CD14-positive monocyte (primary cell): ENCODE measurements at regions not wholly inside any gene's neighbourhood (a gene's known extent, or its start where the extent isn't known, plus 50 kb on each side); places are given as distances from the start of the nearest gene placed in this dataset.

ENCODE experiments used
- DNase-seq, 3 donors: peaks; one replicate each; pipeline ENCODE4 v3.0.0-alpha.2; 2011 to 2022
- H2AFZ ChIP-seq: 2 replicates; pipeline ENCODE4 v1.6.0; 2012; ENCODE audit warnings: mild to moderate bottlenecking, low read depth, low read length, inconsistent platforms; ENCODE audit not compliant: insufficient read depth, poor library complexity, severe bottlenecking
- H3K27ac ChIP-seq, 2 donors: 1 replicate in 1 of 2; 2 replicates in 1 of 2; pipeline ENCODE4 v1.5.1; 2012 to 2013; ENCODE audit warnings: low read length in 2 of 2, control low read depth in 1 of 2, inconsistent platforms in 1 of 2, low read depth in 1 of 2, mild to moderate bottlenecking in 1 of 2
- H3K27me3 ChIP-seq, 2 donors: one replicate each; pipeline versions ENCODE4 v1.6.0 to v1.6.1; 2011 to 2013; ENCODE audit warnings: low read length in 2 of 2; ENCODE audit not compliant: control insufficient read depth in 2 of 2, insufficient read depth in 2 of 2
- H3K36me3 ChIP-seq, 2 donors: replicated peaks in 1 of 2; 1 replicate in 1 of 2; 2 replicates in 1 of 2; pipeline versions ENCODE4 v1.5.1 to v1.6.1; 2012 to 2013; ENCODE audit warnings: low read length in 2 of 2, control low read depth in 1 of 2, inconsistent platforms in 1 of 2, mild to moderate bottlenecking in 1 of 2; ENCODE audit not compliant: insufficient read depth in 2 of 2, control insufficient read depth in 1 of 2
- H3K4me1 ChIP-seq, 2 donors: 1 replicate in 1 of 2; 2 replicates in 1 of 2; pipeline versions ENCODE4 v1.5.1 to v1.6.1; 2012 to 2013; ENCODE audit warnings: low read length in 2 of 2, control low read depth in 1 of 2, inconsistent platforms in 1 of 2, mild to moderate bottlenecking in 1 of 2, moderate library complexity in 1 of 2; ENCODE audit not compliant: insufficient read depth in 2 of 2, control insufficient read depth in 1 of 2
- H3K4me2 ChIP-seq: replicated peaks from 2 replicates; pipeline ENCODE3; 2012; ENCODE audit warnings: low read length, moderate library complexity, mild to moderate bottlenecking; ENCODE audit not compliant: poor library complexity, severe bottlenecking; ENCODE audit errors: extremely low read depth
- H3K4me3 ChIP-seq, 3 experiments: fragments of 200-600 bp in 1 of 3; sonication (generic) in 1 of 3; replicated peaks in 1 of 3; 1 replicate in 2 of 3; 2 replicates in 1 of 3; pipeline ENCODE4 v1.5.1; 2011 to 2013; ENCODE audit warnings: low read length in 3 of 3, mild to moderate bottlenecking in 3 of 3, control low read depth in 2 of 3, low read depth in 2 of 3, inconsistent platforms in 1 of 3, moderate library complexity in 1 of 3
- H3K79me2 ChIP-seq: 2 replicates; pipeline ENCODE4 v1.6.0; 2012; ENCODE audit warnings: mild to moderate bottlenecking, control low read depth, inconsistent platforms, low read length, moderate library complexity; ENCODE audit not compliant: insufficient read depth
- H3K9ac ChIP-seq: 2 replicates; pipeline ENCODE4 v1.6.0; 2017; ENCODE audit warnings: low read length, mild to moderate bottlenecking; ENCODE audit not compliant: insufficient read depth, poor library complexity, severe bottlenecking
- H3K9me3 ChIP-seq, 2 donors: replicated peaks in 1 of 2; 1 replicate in 1 of 2; 2 replicates in 1 of 2; pipeline versions ENCODE4 v1.5.1 to v1.6.1; 2012 to 2013; ENCODE audit warnings: low read length in 2 of 2, control low read depth in 1 of 2; ENCODE audit not compliant: control insufficient read depth in 1 of 2, insufficient read depth in 1 of 2
- H4K20me1 ChIP-seq: 2 replicates; pipeline ENCODE4 v1.6.0; 2012; ENCODE audit warnings: mild to moderate bottlenecking, low read length, control low read depth, moderate library complexity; ENCODE audit not compliant: insufficient read depth
- H3K27ac Mint-ChIP-seq, 7 donors: one replicate each; pipeline ENCODE4 v1.8.0; 2020; ENCODE audit warnings: mild to moderate bottlenecking in 7 of 7, mixed read lengths in 7 of 7, moderate library complexity in 6 of 7, inconsistent platforms in 2 of 7
- H3K27me3 Mint-ChIP-seq, 3 donors: one replicate each; pipeline ENCODE4 v1.8.0; 2021 to 2022; ENCODE audit warnings: low read depth in 3 of 3, mild to moderate bottlenecking in 3 of 3, mixed read lengths in 3 of 3, moderate library complexity in 3 of 3, inconsistent platforms in 1 of 3
- H3K36me3 Mint-ChIP-seq, 2 donors: one replicate each; pipeline ENCODE4 v1.8.0; 2020; ENCODE audit warnings: mixed read lengths in 2 of 2, inconsistent platforms in 1 of 2, mild to moderate bottlenecking in 1 of 2
- H3K4me1 Mint-ChIP-seq: one replicate; pipeline ENCODE4 v1.8.0; 2020; ENCODE audit warnings: mild to moderate bottlenecking, mixed read lengths
- H3K4me3 Mint-ChIP-seq, 2 donors: one replicate each; pipeline ENCODE4 v1.8.0; 2020; ENCODE audit warnings: mild to moderate bottlenecking in 2 of 2, mixed read lengths in 2 of 2, moderate library complexity in 1 of 2
- H3K9me3 Mint-ChIP-seq, 7 donors: one replicate each; pipeline ENCODE4 v1.8.0; 2020 to 2022; ENCODE audit warnings: mixed read lengths in 7 of 7, mild to moderate bottlenecking in 6 of 7, moderate library complexity in 6 of 7, inconsistent platforms in 2 of 7
- CTCF ChIP-seq: fragments of 200-600 bp; IDR thresholded peaks from one replicate; pipeline ENCODE4 v1.8.0; 2022; ENCODE audit warnings: antibody characterized with exemption, mild to moderate bottlenecking
- WGBS: methylation state at CpG from one replicate; pipeline ENCODE4 v1.1.5; 2013; ENCODE audit warnings: missing lambda C conversion rate; ENCODE audit not compliant: insufficient coverage; 5-methylcytosine and 5-hydroxymethylcytosine counted together
- intact Hi-C, 2 donors: fragments of 100-400 bp; cut with micrococcal nuclease; formaldehyde crosslinking; loops; one replicate each; pipeline versions ENCODE4 v1.15.0 to v1.15.1; 2023

GRCh38 chr3:66552846-66553245, 52.0 kb upstream of the LRIG1 start:
- intact Hi-C loops = no loop called here
- H3K9ac ChIP-seq = no peak overlapping the region
- 100% methylated on average over 3 of the region's 5 CpGs for WGBS
- H3K27ac Mint-ChIP-seq = no peak overlapping the region
- H3K9me3 ChIP-seq = no peaks in the 10 kb centered on the region
- peaks cover 0 to 9% (median 0%) of the 10 kb centered on the region in 7 donors for H3K9me3 Mint-ChIP-seq
- H3K36me3 ChIP-seq = no peaks in the 10 kb centered on the region
- no peaks in the 10 kb centered on the region for H4K20me1 ChIP-seq
- H3K4me1 Mint-ChIP-seq = no peaks in the 10 kb centered on the region
- no peaks in the 10 kb centered on the region for H3K36me3 Mint-ChIP-seq
- H3K79me2 ChIP-seq = no peaks in the 10 kb centered on the region
- no peak for DNase-seq
- no peak overlapping the region for H3K4me3 Mint-ChIP-seq
- H3K4me2 ChIP-seq = no peak overlapping the region
- no peak overlapping the region for H3K4me3 ChIP-seq
- no peak overlapping the region for H3K27ac ChIP-seq
- TF ChIP-seq CTCF = no peak
- no peak overlapping the region for H2AFZ ChIP-seq
- H3K4me1 ChIP-seq = no peaks in the 10 kb centered on the region
- no peaks in the 10 kb centered on the region for H3K27me3 ChIP-seq
- peaks cover 1 to 5% (median 3%) of the 10 kb centered on the region in 3 donors for H3K27me3 Mint-ChIP-seq

- no peak overlapping the region for H3K27ac Mint-ChIP-seq
- H3K27ac ChIP-seq = no peak overlapping the region
- no peak overlapping the region for H3K9ac ChIP-seq
- peaks cover 0 to 8% (median 0%) of the 10 kb centered on the region in 7 donors for H3K9me3 Mint-ChIP-seq
- H3K36me3 ChIP-seq = no peaks in the 10 kb centered on the region
- intact Hi-C loops = no loop called here
- H3K4me1 Mint-ChIP-seq = no peaks in the 10 kb centered on the region
- peaks cover 1 to 5% (median 3%) of the 10 kb centered on the region in 3 donors for H3K27me3 Mint-ChIP-seq
- H3K4me1 ChIP-seq = no peaks in the 10 kb centered on the region
- H3K4me2 ChIP-seq = no peak overlapping the region
- DNase-seq = no peak
- H3K9me3 ChIP-seq = no peaks in the 10 kb centered on the region
- no peaks in the 10 kb centered on the region for H3K79me2 ChIP-seq
- 100% methylated on average over 4 of the region's 11 CpGs for WGBS
- no peaks in the 10 kb centered on the region for H4K20me1 ChIP-seq
- H3K36me3 Mint-ChIP-seq = no peaks in the 10 kb centered on the region
- H3K27me3 ChIP-seq = no peaks in the 10 kb centered on the region
- no peak overlapping the region for H3K4me3 Mint-ChIP-seq
- TF ChIP-seq CTCF = no peak
- no peak overlapping the region for H3K4me3 ChIP-seq
- H2AFZ ChIP-seq = no peak overlapping the region
Measured at GRCh38 chr3:66553441-66554113, 52.8 kb upstream of the LRIG1 start.
